Lower leg skin (tissue), 3 donors: ENCODE measurements at regions not wholly inside any gene's neighbourhood (a gene's known extent, or its start where the extent isn't known, plus 50 kb on each side); places are given as distances from the start of the nearest gene placed in this dataset.

Experiments
- POLR2A ChIP-seq, 2 donors: fragments of 450-650 bp; IDR thresholded peaks; one replicate each; pipeline ENCODE4 v1.6.1; 2016 to 2017; ENCODE audit warnings: antibody characterized with exemption in 2 of 2, mild to moderate bottlenecking in 1 of 2, moderate library complexity in 1 of 2
- TF ChIP-seq, protein P1 (sequence below), 3 donors: fragments of 450-650 bp; IDR thresholded peaks; one replicate each; pipeline ENCODE4 v1.5.1; 2016; ENCODE audit warnings: antibody characterized with exemption in 3 of 3, mild to moderate bottlenecking in 3 of 3, moderate library complexity in 2 of 3

DNA sequence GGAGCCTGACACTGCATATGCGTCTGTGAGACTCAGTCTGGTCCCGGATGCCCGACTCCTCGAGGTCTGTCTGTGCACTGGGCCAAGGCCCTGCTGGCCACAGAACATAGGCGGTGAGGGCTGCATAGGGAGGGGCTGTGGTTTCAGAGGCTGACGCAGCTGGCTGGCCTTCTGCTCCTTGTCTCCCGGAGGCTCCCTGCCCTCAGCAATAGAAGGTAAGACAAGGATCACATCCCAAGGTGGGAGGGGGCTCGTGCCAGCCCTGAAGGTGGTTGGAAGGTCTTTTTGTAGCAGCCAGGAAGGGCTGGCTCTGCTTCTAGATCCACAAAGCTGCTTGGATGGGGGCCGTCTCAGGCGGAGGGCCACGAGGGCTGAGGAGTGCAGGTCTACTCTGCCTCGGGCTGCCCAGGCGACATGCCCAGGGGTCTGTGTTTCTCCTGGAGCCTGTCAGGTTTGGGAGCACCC is 239.8 kb upstream of the SULF2 start:
- TF ChIP-seq, protein P1, sequence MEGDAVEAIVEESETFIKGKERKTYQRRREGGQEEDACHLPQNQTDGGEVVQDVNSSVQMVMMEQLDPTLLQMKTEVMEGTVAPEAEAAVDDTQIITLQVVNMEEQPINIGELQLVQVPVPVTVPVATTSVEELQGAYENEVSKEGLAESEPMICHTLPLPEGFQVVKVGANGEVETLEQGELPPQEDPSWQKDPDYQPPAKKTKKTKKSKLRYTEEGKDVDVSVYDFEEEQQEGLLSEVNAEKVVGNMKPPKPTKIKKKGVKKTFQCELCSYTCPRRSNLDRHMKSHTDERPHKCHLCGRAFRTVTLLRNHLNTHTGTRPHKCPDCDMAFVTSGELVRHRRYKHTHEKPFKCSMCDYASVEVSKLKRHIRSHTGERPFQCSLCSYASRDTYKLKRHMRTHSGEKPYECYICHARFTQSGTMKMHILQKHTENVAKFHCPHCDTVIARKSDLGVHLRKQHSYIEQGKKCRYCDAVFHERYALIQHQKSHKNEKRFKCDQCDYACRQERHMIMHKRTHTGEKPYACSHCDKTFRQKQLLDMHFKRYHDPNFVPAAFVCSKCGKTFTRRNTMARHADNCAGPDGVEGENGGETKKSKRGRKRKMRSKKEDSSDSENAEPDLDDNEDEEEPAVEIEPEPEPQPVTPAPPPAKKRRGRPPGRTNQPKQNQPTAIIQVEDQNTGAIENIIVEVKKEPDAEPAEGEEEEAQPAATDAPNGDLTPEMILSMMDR (IDR thresholded peaks at IDR 0.05) = no peak
- TF ChIP-seq POLR2A (IDR thresholded peaks at IDR 0.05) = no peak
